Liver (tissue), 8 donors: ENCODE measurements at regions not wholly inside any gene's neighbourhood (a gene's known extent, or its start where the extent isn't known, plus 50 kb on each side); places are given as distances from the start of the nearest gene placed in this dataset.

ENCODE experiments used
- DNase-seq: peaks from one replicate; pipeline ENCODE4 v3.0.0-alpha.2; 2017; ENCODE audit warnings: low spot score
- H3K27ac ChIP-seq, 2 donors: one replicate each; pipeline ENCODE4 v1.7.0; 2013; ENCODE audit warnings: inconsistent platforms in 2 of 2, low read length in 2 of 2, control low read depth in 1 of 2, low read depth in 1 of 2, mild to moderate bottlenecking in 1 of 2
- H3K27me3 ChIP-seq, 4 donors: one replicate each; pipeline versions ENCODE4 v1.6.1 to v1.7.0; 2013; ENCODE audit warnings: low read length in 3 of 4, inconsistent platforms in 1 of 4, mild to moderate bottlenecking in 1 of 4, moderate library complexity in 1 of 4; ENCODE audit not compliant: control insufficient read depth in 4 of 4, insufficient read depth in 4 of 4
- H3K36me3 ChIP-seq, 4 donors: one replicate each; pipeline versions ENCODE4 v1.6.1 to v1.7.0; 2013; ENCODE audit warnings: low read length in 3 of 4, mild to moderate bottlenecking in 3 of 4, low read depth in 1 of 4, moderate library complexity in 1 of 4; ENCODE audit not compliant: control insufficient read depth in 4 of 4, insufficient read depth in 3 of 4
- H3K4me1 ChIP-seq, 4 donors: one replicate each; pipeline versions ENCODE4 v1.6.1 to v1.7.0; 2013; ENCODE audit warnings: low read length in 3 of 4, mild to moderate bottlenecking in 3 of 4, moderate library complexity in 1 of 4; ENCODE audit not compliant: control insufficient read depth in 4 of 4, insufficient read depth in 4 of 4
- H3K4me3 ChIP-seq, 3 donors: one replicate each; pipeline versions ENCODE4 v1.6.1 to v1.7.0; 2013; ENCODE audit warnings: low read length in 3 of 3, control low read depth in 1 of 3, low read depth in 1 of 3, mild to moderate bottlenecking in 1 of 3
- H3K9ac ChIP-seq, 2 donors: one replicate each; pipeline ENCODE4 v1.7.0; 2013; ENCODE audit warnings: low read length in 2 of 2, mild to moderate bottlenecking in 2 of 2, moderate library complexity in 2 of 2, control low read depth in 1 of 2, low read depth in 1 of 2
- H3K9me3 ChIP-seq, 4 donors: one replicate each; pipeline versions ENCODE4 v1.6.1 to v1.7.0; 2013; ENCODE audit warnings: low read length in 3 of 4; ENCODE audit not compliant: control insufficient read depth in 4 of 4
- EGR1 ChIP-seq, 2 donors: IDR thresholded peaks; 2 replicates each; pipeline ENCODE4 v1.6.1; 2016 to 2018; ENCODE audit warnings: antibody characterized with exemption in 2 of 2, low read depth in 2 of 2
- FOXA1 ChIP-seq: IDR thresholded peaks from 2 replicates; pipeline ENCODE4 v1.6.1; 2016; ENCODE audit warnings: antibody characterized with exemption
- GABPA ChIP-seq, 2 donors: IDR thresholded peaks in 1 of 2; conservative IDR thresholded peaks in 1 of 2; 2 replicates each; pipeline ENCODE4 v1.6.1; 2016; ENCODE audit warnings: antibody characterized with exemption in 2 of 2, mild to moderate bottlenecking in 1 of 2, moderate library complexity in 1 of 2
- HNF4A ChIP-seq, 2 donors: conservative IDR thresholded peaks; 2 replicates each; pipeline ENCODE4 v1.6.1; 2016; ENCODE audit warnings: antibody characterized with exemption in 2 of 2, mild to moderate bottlenecking in 2 of 2
- HNF4G ChIP-seq: IDR thresholded peaks from 2 replicates; pipeline ENCODE4 v1.6.1; 2016; ENCODE audit warnings: antibody characterized with exemption
- JUND ChIP-seq, 2 donors: IDR thresholded peaks; 2 replicates each; pipeline ENCODE4 v1.6.1; 2016; ENCODE audit warnings: antibody characterized with exemption in 2 of 2
- RXRA ChIP-seq, 2 donors: IDR thresholded peaks; 2 replicates each; pipeline ENCODE4 v1.6.1; 2017 to 2018; ENCODE audit warnings: antibody characterized with exemption in 2 of 2, mild to moderate bottlenecking in 1 of 2
- SP1 ChIP-seq: IDR thresholded peaks from 2 replicates; pipeline ENCODE4 v1.6.1; 2018; ENCODE audit warnings: antibody characterized with exemption, mild to moderate bottlenecking
- TAF1 ChIP-seq: conservative IDR thresholded peaks from 2 replicates; pipeline ENCODE4 v1.6.1; 2016; ENCODE audit warnings: antibody characterized with exemption, mild to moderate bottlenecking
- YY1 ChIP-seq: IDR thresholded peaks from 2 replicates; pipeline ENCODE4 v1.6.1; 2016; ENCODE audit warnings: antibody characterized with exemption, mild to moderate bottlenecking
- WGBS: extraction: QIAGEN DNeasy Blood & Tissue Kit; methylation state at CpG from one replicate; pipeline ENCODE4 v1.1.7; 2013; 5-methylcytosine and 5-hydroxymethylcytosine counted together
- TF ChIP-seq, protein P1 (sequence below): IDR thresholded peaks from 2 replicates; pipeline ENCODE4 v1.6.1; 2016; ENCODE audit warnings: antibody characterized with exemption
- TF ChIP-seq, protein P2 (sequence below): IDR thresholded peaks from 2 replicates; pipeline ENCODE4 v1.6.1; 2016; ENCODE audit warnings: antibody characterized with exemption, mild to moderate bottlenecking
- TF ChIP-seq, protein P3 (sequence below): IDR thresholded peaks from 2 replicates; pipeline ENCODE4 v1.6.1; 2016; ENCODE audit warnings: antibody characterized with exemption
- TF ChIP-seq, protein P4 (sequence below): fragments of 150-350 bp; IDR thresholded peaks from 2 replicates; pipeline ENCODE4 v1.5.1; 2017; ENCODE audit warnings: improper control_type of control experiment, low read depth, low read length; ENCODE audit not compliant: missing input control
- TF ChIP-seq, protein P5 (sequence below): IDR thresholded peaks from 2 replicates; pipeline ENCODE4 v1.6.1; 2016; ENCODE audit warnings: antibody characterized with exemption
- donor health status: healthy.
- donor health status: healthy.
- donor health status: healthy.
- donor health status: healthy.
- donor health status: healthy.

DNA sequence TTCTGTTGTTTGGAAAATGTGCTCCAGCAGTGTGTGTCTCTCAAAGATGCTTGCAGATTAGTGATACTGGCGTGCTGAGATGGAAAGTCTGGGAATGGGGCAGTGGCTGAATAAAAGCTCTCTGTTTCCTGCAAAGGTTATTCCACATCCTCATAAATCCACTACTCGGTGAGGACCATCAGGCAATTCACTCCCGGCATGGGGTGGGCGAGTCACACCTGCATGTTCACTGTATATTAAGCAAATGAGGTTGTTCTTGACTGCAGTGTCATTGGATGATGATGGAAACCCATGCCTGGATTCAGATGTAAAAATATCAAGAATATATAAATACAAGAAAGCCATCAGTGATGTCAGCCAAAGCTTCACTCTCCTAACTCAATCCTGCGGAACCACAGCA is 65.4 kb upstream of the DSCAM start:
- Histone ChIP-seq H3K27ac (no peak overlapping the region), H3K4me1 (no peaks in the 10 kb centered on the region), H3K9ac (no peak overlapping the region), H3K4me3 (no peak overlapping the region), H3K36me3 (no peaks in the 10 kb centered on the region), H3K9me3 (peaks cover 0 to 4% (median 0%) of the 10 kb centered on the region in 4 donors), H3K27me3 (peaks cover 0 to 3% (median 0%) of the 10 kb centered on the region in 4 donors)
- no peak for DNase-seq
- 88% methylated on average over 5 of the region's 5 CpGs for WGBS
- TF ChIP-seq, protein P1, sequence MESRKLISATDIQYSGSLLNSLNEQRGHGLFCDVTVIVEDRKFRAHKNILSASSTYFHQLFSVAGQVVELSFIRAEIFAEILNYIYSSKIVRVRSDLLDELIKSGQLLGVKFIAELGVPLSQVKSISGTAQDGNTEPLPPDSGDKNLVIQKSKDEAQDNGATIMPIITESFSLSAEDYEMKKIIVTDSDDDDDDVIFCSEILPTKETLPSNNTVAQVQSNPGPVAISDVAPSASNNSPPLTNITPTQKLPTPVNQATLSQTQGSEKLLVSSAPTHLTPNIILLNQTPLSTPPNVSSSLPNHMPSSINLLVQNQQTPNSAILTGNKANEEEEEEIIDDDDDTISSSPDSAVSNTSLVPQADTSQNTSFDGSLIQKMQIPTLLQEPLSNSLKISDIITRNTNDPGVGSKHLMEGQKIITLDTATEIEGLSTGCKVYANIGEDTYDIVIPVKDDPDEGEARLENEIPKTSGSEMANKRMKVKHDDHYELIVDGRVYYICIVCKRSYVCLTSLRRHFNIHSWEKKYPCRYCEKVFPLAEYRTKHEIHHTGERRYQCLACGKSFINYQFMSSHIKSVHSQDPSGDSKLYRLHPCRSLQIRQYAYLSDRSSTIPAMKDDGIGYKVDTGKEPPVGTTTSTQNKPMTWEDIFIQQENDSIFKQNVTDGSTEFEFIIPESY = no peak
- TF ChIP-seq, protein P2, sequence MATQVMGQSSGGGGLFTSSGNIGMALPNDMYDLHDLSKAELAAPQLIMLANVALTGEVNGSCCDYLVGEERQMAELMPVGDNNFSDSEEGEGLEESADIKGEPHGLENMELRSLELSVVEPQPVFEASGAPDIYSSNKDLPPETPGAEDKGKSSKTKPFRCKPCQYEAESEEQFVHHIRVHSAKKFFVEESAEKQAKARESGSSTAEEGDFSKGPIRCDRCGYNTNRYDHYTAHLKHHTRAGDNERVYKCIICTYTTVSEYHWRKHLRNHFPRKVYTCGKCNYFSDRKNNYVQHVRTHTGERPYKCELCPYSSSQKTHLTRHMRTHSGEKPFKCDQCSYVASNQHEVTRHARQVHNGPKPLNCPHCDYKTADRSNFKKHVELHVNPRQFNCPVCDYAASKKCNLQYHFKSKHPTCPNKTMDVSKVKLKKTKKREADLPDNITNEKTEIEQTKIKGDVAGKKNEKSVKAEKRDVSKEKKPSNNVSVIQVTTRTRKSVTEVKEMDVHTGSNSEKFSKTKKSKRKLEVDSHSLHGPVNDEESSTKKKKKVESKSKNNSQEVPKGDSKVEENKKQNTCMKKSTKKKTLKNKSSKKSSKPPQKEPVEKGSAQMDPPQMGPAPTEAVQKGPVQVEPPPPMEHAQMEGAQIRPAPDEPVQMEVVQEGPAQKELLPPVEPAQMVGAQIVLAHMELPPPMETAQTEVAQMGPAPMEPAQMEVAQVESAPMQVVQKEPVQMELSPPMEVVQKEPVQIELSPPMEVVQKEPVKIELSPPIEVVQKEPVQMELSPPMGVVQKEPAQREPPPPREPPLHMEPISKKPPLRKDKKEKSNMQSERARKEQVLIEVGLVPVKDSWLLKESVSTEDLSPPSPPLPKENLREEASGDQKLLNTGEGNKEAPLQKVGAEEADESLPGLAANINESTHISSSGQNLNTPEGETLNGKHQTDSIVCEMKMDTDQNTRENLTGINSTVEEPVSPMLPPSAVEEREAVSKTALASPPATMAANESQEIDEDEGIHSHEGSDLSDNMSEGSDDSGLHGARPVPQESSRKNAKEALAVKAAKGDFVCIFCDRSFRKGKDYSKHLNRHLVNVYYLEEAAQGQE = no peak

GRCh38 chr21:40915114-40915513 is 68.2 kb upstream of the DSCAM start:
- Histone ChIP-seq H3K4me1 (no peaks in the 10 kb centered on the region), H3K4me3 (no peak overlapping the region), H3K27me3 (no peaks in the 10 kb centered on the region), H3K27ac (no peak overlapping the region), H3K36me3 (no peaks in the 10 kb centered on the region), H3K9ac (no peak overlapping the region), H3K9me3 (no peaks in the 10 kb centered on the region)
- no peak for DNase-seq
- WGBS = 91% methylated on average over 6 of the region's 6 CpGs
- no peak for TF ChIP-seq HNF4G
- TF ChIP-seq RXRA (IDR thresholded peaks at IDR 0.05) = no peak
- TF ChIP-seq, protein P2 = no peak
- TF ChIP-seq TAF1 = no peak
- no peak for TF ChIP-seq HNF4A (conservative IDR thresholded peaks at IDR 0.05)
- TF ChIP-seq SP1 = no peak
- TF ChIP-seq FOXA1 = no peak
- no peak for TF ChIP-seq JUND (IDR thresholded peaks at IDR 0.05)
- TF ChIP-seq, protein P3, sequence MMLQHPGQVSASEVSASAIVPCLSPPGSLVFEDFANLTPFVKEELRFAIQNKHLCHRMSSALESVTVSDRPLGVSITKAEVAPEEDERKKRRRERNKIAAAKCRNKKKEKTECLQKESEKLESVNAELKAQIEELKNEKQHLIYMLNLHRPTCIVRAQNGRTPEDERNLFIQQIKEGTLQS = no peak
- TF ChIP-seq GABPA (IDR thresholded peaks at IDR 0.05 in 1 of 2, conservative IDR thresholded peaks at IDR 0.05 in 1 of 2) = no peak
- no peak for TF ChIP-seq EGR1 (IDR thresholded peaks at IDR 0.05; ENCODE audit: low read depth in 2 of 2)
- TF ChIP-seq, protein P4, sequence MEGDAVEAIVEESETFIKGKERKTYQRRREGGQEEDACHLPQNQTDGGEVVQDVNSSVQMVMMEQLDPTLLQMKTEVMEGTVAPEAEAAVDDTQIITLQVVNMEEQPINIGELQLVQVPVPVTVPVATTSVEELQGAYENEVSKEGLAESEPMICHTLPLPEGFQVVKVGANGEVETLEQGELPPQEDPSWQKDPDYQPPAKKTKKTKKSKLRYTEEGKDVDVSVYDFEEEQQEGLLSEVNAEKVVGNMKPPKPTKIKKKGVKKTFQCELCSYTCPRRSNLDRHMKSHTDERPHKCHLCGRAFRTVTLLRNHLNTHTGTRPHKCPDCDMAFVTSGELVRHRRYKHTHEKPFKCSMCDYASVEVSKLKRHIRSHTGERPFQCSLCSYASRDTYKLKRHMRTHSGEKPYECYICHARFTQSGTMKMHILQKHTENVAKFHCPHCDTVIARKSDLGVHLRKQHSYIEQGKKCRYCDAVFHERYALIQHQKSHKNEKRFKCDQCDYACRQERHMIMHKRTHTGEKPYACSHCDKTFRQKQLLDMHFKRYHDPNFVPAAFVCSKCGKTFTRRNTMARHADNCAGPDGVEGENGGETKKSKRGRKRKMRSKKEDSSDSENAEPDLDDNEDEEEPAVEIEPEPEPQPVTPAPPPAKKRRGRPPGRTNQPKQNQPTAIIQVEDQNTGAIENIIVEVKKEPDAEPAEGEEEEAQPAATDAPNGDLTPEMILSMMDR = no peak
- no peak for TF ChIP-seq YY1
- TF ChIP-seq, protein P5, sequence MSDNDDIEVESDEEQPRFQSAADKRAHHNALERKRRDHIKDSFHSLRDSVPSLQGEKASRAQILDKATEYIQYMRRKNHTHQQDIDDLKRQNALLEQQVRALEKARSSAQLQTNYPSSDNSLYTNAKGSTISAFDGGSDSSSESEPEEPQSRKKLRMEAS = no peak
- TF ChIP-seq, protein P1 = no peak
